Activated CD8-positive, alpha-beta memory T cell treated with anti-CD3 and anti-CD28 coated beads for 36 hours (primary cell): ENCODE measurements at regions not wholly inside any gene's neighbourhood (a gene's known extent, or its start where the extent isn't known, plus 50 kb on each side); places are given as distances from the start of the nearest gene placed in this dataset.

Source experiments
- CTCF ChIA-PET: fragments of 350-600 bp; sonication (Branson Sonifier 250); formaldehyde crosslinking; loops from one replicate; lab custom pipeline; 2021; ENCODE audit warnings: antibody characterized with exemption; lab: Charles Lee
- POLR2A ChIA-PET: fragments of 350-600 bp; sonication (Branson Sonifier 250); formaldehyde crosslinking; loops from one replicate; lab custom pipeline; 2021; ENCODE audit warnings: antibody characterized with exemption; lab: Charles Lee

DNA sequence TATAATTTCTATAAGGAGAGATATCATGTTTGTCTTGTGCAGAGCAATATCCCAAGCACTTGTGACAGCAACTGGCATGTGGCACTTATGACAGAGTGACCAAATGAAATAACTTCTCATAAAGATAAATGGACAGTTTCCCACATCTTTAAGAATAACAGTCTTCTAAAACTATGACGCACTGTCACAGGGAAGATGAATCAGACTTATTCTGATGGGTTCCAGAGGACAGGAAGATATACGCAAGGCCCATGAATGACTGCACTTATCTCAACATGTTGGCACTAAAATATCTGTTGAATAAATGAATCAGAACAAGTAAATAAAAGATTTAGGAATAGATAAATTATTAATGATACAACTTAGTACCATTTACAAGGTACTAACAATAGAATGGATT, 465.8 kb upstream of the SYT1 start:
- POLR2A ChIA-PET = no interaction called here
- CTCF ChIA-PET = no interaction called here

DNA sequence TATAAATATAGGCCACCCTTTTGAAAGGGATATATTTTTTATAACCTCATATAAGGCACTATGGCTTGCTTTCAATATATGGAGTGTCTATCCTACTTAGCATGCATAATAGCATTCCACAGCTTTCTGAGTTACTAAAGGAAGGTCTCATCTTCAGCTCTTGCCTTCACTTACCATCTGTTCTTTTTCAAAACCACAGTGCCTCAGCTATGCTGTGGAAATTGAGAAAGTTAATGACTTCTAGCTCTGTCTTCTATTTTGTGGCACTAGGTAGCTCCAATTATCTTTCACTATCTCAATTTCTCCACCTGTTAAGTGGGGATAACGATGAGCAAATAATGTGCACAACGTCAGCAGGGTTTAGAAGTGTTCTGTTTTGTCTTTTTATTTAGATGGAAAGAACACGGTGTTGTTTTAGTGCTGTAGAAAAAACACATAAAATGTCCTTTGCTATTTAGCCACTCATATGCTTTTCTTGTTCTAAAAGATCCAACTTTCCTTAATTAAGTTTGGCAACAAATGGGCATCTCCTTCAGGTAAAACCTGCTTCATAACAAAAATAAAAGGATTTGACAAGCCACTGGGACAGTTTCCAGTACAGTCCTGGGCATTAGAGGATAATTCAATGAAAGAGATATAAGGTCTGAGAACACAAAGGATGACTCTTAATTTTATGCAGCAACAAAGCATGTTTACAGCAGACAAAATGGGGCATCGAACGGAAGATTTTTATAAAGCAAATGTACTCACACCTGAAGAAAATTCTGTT, 462.0 kb upstream of the SYT1 start:
- ChIA-PET POLR2A (no interaction called here), CTCF (no interaction called here)

DNA sequence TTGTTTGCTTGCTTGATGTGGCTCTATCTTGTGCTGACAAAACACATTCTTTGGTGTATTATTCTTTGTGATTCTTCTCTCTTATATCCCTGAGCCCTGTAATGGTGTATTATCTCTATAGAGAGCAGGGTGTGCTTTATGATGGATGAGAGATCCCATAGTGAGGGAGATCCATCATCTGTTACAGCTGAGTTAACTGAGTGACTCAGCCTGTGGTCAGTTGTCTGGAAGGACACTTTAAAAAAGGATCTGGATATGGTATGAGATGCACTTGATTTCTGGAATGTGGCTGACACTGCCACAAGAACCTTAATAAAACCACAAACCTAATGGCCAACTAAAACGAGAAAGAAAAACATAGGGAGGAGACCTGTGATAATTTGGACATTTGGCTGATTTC, 461.4 kb upstream of the SYT1 start:
- CTCF ChIA-PET = no interaction called here
- POLR2A ChIA-PET = no interaction called here

DNA sequence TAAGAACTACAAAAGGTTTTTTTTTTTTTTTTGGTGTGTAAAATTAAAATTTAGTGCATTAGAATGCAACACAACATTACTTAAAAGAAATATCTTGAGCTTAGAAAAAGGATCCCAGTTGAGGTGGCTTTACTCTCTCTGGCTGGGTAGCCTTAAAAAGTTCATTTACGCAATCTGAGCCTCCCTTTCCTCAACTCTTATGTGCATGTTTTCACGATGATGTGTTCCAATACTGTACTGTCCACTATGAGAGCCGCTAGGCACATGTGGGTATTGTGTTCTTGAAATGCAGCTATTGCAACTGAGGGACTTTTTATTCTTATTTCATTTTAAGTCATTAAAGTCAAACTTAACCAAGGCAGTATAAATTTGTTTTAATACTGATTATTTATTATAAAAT, 460.9 kb upstream of the SYT1 start:
- ChIA-PET CTCF (no interaction called here), POLR2A (no interaction called here)

DNA sequence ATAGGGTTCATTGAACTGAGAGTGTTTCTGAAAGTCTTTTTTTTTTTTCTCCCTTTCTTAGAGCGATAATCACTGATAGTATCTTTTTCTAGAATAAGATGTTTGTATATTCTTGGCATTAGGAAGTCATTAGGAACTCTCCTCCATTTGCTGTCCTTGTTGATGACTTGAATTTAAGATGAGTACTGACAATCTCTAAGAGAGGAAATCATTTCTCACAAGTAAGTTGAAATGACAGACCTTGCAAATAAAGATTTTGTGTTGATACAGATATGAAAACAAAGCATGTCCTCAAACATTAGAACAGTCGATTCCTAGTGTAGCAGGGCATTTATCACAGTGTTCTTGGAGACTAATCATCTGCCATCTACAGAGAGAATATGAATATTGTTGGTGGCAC, 458.4 kb upstream of the SYT1 start:
- CTCF ChIA-PET = no interaction called here
- POLR2A ChIA-PET = no interaction called here

DNA sequence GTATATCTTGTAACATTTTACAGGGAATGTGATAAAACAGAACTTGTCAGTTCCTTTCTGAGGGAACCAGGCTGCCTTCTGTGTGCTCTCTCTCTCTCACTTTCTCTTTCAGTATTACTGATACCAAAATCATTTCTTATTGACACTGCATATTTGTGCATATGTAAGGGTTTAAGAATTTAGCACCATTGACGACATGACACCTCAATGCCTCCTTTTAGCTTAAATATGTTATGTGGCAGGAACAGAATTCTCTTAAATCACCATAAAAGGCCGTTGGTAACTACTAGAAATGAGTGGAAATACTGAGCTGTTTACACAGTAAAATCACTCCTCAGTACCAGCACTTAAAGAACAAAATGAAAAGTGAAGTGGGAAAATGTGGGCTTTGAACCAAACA, 457.7 kb upstream of the SYT1 start:
- ChIA-PET POLR2A (no interaction called here), CTCF (no interaction called here)

DNA sequence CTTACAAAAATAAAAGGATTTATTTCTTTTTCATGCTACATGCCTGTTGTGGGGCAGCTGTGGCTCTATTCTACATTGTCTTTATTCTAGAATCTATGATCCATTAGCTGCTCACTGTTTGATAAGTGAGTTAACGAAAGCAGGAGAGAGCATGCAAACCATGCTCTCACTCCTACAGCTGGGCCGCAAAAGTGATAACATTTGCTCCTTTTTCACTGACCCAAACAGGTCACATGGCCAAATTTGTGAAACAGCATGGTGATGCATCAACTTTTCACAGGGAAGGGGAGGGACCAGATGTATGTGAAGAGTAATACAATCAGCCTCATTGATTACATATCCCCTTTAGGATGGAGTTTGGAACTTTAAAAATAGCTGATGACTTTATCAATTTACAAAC, 456.9 kb upstream of the SYT1 start:
- ChIA-PET POLR2A (no interaction called here), CTCF (no interaction called here)

DNA sequence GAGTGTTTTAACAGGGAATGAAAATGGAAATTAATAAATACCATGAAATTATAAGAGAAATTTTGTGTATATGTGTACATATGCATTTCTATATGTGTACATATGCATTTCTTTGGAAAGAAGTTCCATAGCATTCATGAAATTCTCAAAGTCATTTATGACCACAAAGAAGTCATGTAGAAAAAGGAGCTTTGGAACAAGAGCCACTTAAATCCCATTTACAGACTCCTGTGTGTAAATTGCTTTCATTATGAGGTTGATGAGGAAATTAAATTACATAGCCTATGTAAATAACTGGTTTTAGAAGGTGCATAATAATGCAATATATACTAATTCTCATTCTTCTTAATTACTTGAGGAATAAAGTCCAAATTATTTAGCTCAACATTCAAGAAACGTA, 450.5 kb upstream of the SYT1 start:
- POLR2A ChIA-PET = no interaction called here
- CTCF ChIA-PET = interaction anchor here (0.6 kb wide), 1 partner anchor 78 kb away, joined by 4 read pairs; no protein-coding TSS in a partner anchor

DNA sequence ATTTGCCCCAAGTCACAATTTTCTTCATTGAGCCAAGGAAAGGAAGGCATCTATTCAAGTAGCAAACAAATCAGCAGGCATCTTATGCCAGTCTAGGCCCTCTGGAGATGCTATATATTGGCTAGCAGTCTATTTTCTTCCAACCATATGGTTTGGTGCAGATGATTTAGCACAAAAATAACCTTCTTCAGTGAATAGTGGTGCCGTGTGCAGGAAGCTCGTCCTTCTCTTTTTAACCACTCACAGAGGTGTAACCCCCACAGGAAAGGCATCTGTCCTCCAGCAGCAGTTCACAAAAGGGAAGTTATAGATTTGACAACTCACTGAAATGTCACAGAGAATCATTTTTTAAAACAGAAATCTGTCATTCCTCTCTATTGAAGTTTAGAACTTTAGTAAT, 445.7 kb upstream of the SYT1 start:
- ChIA-PET CTCF (no interaction called here), POLR2A (no interaction called here)

DNA sequence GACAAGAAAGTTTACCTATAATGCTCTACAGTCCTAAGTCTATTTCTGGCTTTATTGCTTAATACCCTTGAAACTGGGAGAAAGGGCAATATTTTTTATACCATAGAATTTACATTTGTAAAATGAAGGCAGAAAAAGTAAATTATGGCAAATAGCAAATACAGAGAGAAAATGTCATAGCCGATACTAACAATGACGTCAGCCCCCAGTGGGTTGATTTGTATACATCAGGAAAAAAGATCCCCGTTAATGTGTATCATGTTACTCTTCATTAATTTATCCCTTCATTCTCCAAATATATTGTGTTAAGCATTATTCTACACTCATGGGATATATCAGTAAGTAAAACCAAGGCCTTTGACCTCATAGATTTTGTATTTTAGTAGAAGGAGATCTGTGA, 445.1 kb upstream of the SYT1 start:
- ChIA-PET CTCF (no interaction called here), POLR2A (no interaction called here)

DNA sequence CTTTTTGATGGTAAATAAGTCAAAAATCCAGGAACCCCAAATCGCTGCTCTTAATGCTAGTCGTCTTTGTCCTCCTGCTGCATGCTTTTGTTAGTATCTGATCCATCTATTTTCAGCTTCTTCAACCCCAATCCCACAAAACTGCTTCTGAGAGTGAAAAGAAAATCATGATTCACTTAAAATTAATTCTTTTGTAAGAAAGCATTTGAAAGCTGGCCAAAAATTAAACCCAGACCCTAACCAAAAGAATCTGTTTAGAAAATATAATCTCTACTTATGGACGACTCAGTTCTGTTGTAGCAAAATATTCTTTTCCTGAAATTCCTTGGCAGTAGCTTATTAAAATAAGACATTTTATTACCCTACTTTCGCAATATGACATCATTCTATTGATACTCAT, 443.6 kb upstream of the SYT1 start:
- CTCF ChIA-PET = no interaction called here
- POLR2A ChIA-PET = no interaction called here

DNA sequence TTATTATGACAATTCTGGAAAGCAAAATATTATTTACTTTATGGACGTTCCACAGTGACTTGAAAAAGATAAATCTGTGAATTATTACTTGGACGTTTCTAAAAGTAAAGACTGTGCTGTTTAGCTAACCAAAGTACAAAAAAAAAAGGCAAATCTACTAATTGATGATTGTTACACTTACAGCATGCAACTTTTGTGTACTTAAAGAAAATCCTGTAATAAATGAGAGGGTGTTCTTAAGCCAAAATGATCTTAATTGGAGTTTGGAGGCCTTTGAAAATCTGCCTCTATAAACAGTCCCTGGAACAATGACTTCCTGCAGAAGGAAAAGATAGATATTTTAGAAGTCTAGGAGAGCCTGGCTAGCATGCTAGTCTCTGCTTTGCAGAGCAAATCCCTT, 434.0 kb upstream of the SYT1 start:
- CTCF ChIA-PET = no interaction called here
- POLR2A ChIA-PET = no interaction called here

DNA sequence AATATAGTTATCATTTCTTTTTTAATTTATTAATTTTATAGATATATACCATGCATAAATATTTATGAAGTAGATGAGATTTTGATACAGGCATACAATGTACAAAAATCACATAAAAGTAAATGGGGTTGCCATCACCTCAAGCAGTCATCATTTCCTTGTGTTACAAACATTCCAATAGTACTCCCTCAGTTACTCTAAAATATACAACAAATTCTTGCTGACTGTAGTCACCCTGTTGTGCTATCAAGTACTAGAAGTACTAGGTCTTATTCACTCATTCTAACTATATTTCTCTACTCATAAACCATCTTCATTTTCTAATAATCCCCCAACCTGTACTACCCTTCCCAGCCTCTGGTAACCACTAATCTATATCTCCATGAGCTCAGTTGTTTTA, 432.6 kb upstream of the SYT1 start:
- CTCF ChIA-PET = no interaction called here
- POLR2A ChIA-PET = no interaction called here

DNA sequence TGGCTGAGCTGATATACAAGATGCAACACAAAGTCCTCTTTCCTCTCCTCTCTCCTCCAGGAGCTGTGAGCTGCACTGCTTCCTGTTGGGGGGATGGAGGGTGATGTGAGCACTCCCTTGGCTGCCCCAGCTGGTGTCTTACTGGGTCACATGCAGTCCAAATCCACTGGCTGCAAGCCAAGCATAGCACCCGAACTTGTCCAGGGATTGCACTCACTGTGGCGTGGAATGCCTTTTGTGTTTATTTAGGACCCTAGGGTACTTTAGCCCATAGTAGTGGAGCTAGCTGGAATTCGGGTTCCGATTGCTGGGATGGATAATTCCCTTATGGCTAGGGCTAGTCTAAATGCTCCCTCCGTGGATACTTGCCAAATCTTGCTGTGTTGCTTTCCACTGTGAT, 424.9 kb upstream of the SYT1 start:
- ChIA-PET CTCF (no interaction called here), POLR2A (no interaction called here)

DNA sequence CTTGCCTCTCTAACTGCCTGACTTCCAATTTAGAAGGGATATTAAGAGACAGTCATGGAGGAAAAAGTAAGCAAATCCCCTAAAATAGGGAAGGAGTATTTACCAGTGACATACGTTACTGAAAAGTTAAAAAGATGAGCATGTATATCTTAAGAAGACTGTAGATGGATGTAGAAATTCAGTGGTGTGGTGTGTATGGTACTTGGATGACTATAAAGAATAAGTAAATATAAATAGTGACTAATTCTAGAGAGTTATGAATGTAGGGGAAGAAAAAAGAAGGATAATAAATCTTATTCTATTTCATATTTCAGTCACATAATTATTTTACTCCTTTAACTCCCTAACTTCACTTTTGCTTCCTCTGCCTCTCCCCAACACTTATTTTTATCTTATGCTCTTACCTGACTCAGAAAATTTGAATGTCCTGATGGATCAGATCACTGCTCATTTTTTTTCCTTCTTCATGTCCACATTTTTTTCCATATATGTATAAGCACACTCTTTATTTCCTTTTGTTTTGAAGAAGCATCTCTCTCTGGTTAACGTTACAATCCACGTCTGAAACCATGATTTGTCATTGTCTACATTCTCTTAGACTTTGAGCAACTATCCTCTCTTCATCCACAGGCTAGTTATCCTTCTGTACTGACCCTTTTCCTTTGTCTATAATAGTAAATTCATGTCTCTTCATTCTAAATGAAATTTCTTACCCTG, 422.7 kb upstream of the SYT1 start:
- ChIA-PET CTCF (no interaction called here), POLR2A (no interaction called here)

DNA sequence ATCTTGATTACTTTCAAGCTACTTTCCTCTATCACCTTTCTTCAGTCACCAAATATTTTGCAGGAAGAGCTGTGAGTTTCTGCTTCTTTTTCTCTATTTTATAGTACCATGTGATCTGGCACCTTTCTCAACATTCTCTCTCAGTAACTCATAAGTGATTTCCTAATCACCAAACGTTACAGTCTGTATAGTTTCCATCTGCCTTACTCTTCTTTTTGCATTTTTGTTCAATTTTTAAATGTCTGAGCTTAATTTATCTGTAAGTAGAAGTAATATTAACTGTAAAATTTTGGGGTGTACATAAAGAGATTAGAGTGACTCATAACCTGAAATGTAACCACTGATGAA, 422.1 kb upstream of the SYT1 start:
- POLR2A ChIA-PET = no interaction called here
- CTCF ChIA-PET = no interaction called here

DNA sequence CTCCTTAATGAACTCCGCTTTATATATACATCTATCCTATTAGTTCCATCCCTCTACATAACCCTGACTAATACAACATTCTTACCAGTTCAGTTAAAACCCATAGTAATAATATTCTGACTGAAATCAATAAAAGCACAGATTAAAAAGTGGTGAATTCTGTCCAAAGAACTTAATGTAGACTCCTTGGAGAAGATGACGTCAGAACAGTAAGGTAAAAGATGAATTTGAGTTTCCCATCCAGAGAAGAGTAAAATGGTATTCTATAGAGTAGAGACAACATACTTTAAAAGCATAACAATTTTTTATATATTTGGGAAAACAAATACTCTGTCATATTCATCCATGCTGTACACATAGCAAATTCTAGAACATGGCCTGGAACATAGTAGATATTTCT, 418.0 kb upstream of the SYT1 start:
- POLR2A ChIA-PET = interaction anchor here (0.6 kb wide), 1 partner anchor 1752 kb away, joined by 3 read pairs; no protein-coding TSS in a partner anchor
- CTCF ChIA-PET = no interaction called here

DNA sequence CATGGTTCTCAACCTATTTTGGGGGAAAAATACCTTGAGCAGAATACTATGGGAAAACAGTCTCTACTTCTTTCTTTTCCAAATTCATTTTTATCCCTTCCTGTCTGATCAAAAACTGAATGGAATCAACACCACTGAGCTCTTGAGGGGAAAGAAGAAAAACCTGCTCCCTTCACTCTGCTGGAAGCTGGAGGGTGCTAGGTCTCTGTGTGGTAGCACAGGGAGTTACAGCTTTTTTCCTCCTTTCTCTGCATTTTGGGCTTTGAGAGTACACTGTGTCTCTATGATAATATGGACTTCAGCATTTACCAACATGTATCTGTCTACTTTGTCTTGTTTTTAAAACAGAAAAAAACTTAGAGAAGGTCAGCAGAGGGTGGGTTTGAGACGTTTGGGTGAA, 417.2 kb upstream of the SYT1 start:
- ChIA-PET POLR2A (no interaction called here), CTCF (no interaction called here)

DNA sequence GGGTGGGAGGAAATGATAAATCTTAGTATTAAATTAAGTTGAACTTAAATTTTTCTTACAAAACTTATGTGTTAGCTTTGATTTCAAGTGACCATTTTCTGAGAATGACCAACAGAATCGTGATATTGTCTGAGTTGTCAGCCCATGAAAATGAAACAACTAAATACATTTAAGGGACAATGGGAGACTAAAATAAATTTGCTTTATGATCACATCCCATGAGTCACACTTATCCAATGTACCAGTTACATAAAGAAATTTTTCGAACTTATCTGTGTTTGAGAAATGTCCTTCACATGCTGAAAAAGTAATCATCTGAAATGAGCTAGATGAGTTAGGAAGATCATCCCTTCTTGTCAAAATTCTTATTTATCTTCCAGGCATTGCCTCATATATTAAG, 415.9 kb upstream of the SYT1 start:
- ChIA-PET POLR2A (no interaction called here), CTCF (no interaction called here)

DNA sequence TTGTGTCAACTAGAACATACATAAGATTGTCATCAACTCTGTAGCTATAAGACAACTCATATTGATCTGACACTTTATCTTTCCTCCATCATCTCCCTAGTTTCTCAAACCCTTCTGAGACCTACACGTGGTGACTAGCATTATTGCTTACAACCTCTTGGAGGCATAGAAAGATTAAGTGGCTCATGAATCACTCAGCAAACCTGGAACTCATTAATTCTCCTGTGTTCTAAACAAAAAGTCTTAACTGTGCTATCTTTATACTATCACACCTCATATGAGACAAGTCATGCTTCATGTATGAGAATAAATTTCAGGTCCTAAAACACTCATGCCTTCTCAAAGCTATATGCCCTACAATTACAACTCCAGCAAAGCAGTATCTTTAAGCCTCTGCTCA, 408.6 kb upstream of the SYT1 start:
- ChIA-PET CTCF (no interaction called here), POLR2A (no interaction called here)

DNA sequence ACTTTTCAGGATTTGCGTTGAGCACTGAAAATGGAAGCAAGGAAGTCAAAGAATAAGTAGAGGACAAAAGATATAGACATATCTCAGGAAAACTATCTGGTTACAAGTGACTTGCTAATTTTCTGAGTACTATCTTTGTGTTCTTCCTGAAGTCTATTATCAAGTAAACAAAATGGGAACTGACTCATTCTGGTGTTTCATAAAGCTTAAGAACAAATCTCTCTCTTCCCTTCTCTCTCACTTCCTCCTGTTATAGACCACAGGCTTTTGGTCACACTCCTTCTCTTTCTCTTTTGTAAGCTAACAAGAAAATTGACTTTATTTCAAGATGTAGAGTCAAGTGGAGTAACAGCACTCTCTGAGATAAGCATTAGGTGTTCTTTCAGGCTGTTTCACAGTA, 406.6 kb upstream of the SYT1 start:
- ChIA-PET CTCF (no interaction called here), POLR2A (no interaction called here)
